IMR-90 (cell line): ENCODE measurements at regions not wholly inside any gene's neighbourhood (a gene's known extent, or its start where the extent isn't known, plus 50 kb on each side); places are given as distances from the start of the nearest gene placed in this dataset.
"Not testable (repeated sequence)": the region's sequence is repeated elsewhere in the genome, so short reads cannot be mapped to it uniquely, and the experiment has no call there.

Experiments used
- ATAC-seq: fragments of 200-7000 bp; cut with Tn5 transposase; 2 replicates; pipeline ENCODE4 v1.9.1; 2020; ENCODE audit warnings: low read depth, mild to moderate bottlenecking, moderate library complexity
- BruUV-seq: library from RNA; stranded (reverse); fragments of 400-500 nt; replicated peaks from 2 replicates; lab custom pipeline; 2021; lab: Mats Ljungman, UMichigan
- CTCF ChIA-PET: fragments of 300-600 bp; formaldehyde crosslinking; extraction: SDS; loops from one replicate; lab custom pipeline; 2021; ENCODE audit warnings: antibody characterized with exemption; lab: Yijun Ruan, JAX
- POLR2A ChIA-PET: fragments of 300-600 bp; sonication (Branson Sonifier 250); formaldehyde crosslinking; loops from one replicate; lab custom pipeline; 2022; ENCODE audit warnings: antibody characterized with exemption; ENCODE audit not compliant: unreplicated experiment; lab: Charles Lee
- DNase-seq: peaks from one replicate; pipeline ENCODE4 v3.0.0; 2013
- H2AFZ ChIP-seq: replicated peaks from 2 replicates; pipeline ENCODE3; 2013; ENCODE audit warnings: low read length, mild to moderate bottlenecking; ENCODE audit not compliant: poor library complexity
- H2AK5ac ChIP-seq: 2 replicates; pipeline ENCODE4 v1.6.1; 2013; ENCODE audit warnings: low read depth, low read length, inconsistent platforms
- H2AK9ac ChIP-seq: replicated peaks from 2 replicates; pipeline ENCODE3; 2013; ENCODE audit warnings: mild to moderate bottlenecking, low read depth, low read length, moderate library complexity; ENCODE audit not compliant: poor library complexity
- H2BK120ac ChIP-seq: 2 replicates; pipeline ENCODE4 v1.6.1; 2013; ENCODE audit warnings: low read depth, low read length, inconsistent platforms
- H2BK15ac ChIP-seq: 3 replicates; pipeline ENCODE4 v1.6.1; 2013; ENCODE audit warnings: low read depth, low read length, inconsistent platforms
- H2BK20ac ChIP-seq: 2 replicates; pipeline ENCODE4 v1.6.1; 2013; ENCODE audit warnings: low read depth, mild to moderate bottlenecking, inconsistent platforms, low read length, moderate library complexity
- H2BK5ac ChIP-seq: 2 replicates; pipeline ENCODE4 v1.6.1; 2013; ENCODE audit warnings: mild to moderate bottlenecking, low read depth, low read length, inconsistent platforms; ENCODE audit not compliant: poor library complexity, severe bottlenecking
- H3K14ac ChIP-seq: replicated peaks from 2 replicates; pipeline ENCODE4 v1.6.1; 2013; ENCODE audit warnings: low read depth, low read length, inconsistent platforms
- H3K18ac ChIP-seq: 2 replicates; pipeline ENCODE4 v1.6.1; 2013; ENCODE audit warnings: low read depth, low read length, control low read depth
- H3K23ac ChIP-seq: 2 replicates; pipeline ENCODE4 v1.6.1; 2013; ENCODE audit warnings: low read depth, low read length, inconsistent platforms
- H3K27ac ChIP-seq: 2 replicates; pipeline ENCODE4 v1.5.1; 2013; ENCODE audit warnings: mild to moderate bottlenecking, control low read depth, low read length; ENCODE audit not compliant: insufficient read depth
- H3K27me3 ChIP-seq: 2 replicates; pipeline ENCODE4 v1.6.1; 2013; ENCODE audit warnings: low read length; ENCODE audit not compliant: control insufficient read depth, insufficient read depth
- H3K36me3 ChIP-seq: 2 replicates; pipeline ENCODE4 v1.6.1; 2013; ENCODE audit warnings: low read length, mixed read lengths; ENCODE audit not compliant: control insufficient read depth, insufficient read depth
- H3K4ac ChIP-seq: 2 replicates; pipeline ENCODE4 v1.6.1; 2013; ENCODE audit warnings: low read depth, low read length, inconsistent platforms
- H3K4me1 ChIP-seq: 2 replicates; pipeline ENCODE4 v1.6.1; 2013; ENCODE audit warnings: low read length, mixed read lengths; ENCODE audit not compliant: control insufficient read depth, insufficient read depth
- H3K4me2 ChIP-seq: 2 replicates; pipeline ENCODE4 v1.6.1; 2013; ENCODE audit warnings: low read depth, mild to moderate bottlenecking, control low read depth, low read length, moderate library complexity
- H3K4me3 ChIP-seq: 2 replicates; pipeline ENCODE4 v1.5.1; 2013; ENCODE audit warnings: low read depth, mild to moderate bottlenecking, control low read depth, low read length, moderate library complexity; ENCODE audit not compliant: insufficient read depth
- H3K56ac ChIP-seq: 2 replicates; pipeline ENCODE4 v1.6.1; 2013; ENCODE audit warnings: low read length, inconsistent platforms; ENCODE audit not compliant: insufficient read depth; ENCODE audit errors: extremely low read depth
- H3K79me1 ChIP-seq, 2 experiments: 2 replicates each; pipeline ENCODE4 v1.6.1; 2013; ENCODE audit warnings: low read length in 2 of 2, inconsistent platforms in 1 of 2, low read depth in 1 of 2
- H3K9ac ChIP-seq: 2 replicates; pipeline ENCODE4 v1.6.1; 2013; ENCODE audit warnings: low read depth, low read length, control low read depth
- H3K9me1 ChIP-seq: 2 replicates; pipeline ENCODE4 v1.6.1; 2013; ENCODE audit warnings: low read length, inconsistent platforms; ENCODE audit not compliant: insufficient read depth
- H3K9me3 ChIP-seq: 2 replicates; pipeline ENCODE4 v1.6.1; 2013; ENCODE audit warnings: low read length; ENCODE audit not compliant: control insufficient read depth, insufficient read depth
- H4K20me1 ChIP-seq: 2 replicates; pipeline ENCODE4 v1.6.1; 2013; ENCODE audit warnings: low read length, inconsistent platforms; ENCODE audit not compliant: insufficient read depth
- H4K5ac ChIP-seq: 2 replicates; pipeline ENCODE4 v1.6.1; 2013; ENCODE audit warnings: mild to moderate bottlenecking, low read depth, low read length, control low read depth
- H4K8ac ChIP-seq, 2 experiments: 2 replicates each; pipeline ENCODE4 v1.6.1; 2013; ENCODE audit warnings: low read depth in 2 of 2, low read length in 2 of 2, control low read depth in 1 of 2, inconsistent platforms in 1 of 2
- H4K91ac ChIP-seq: 2 replicates; pipeline ENCODE4 v1.6.1; 2013; ENCODE audit warnings: low read depth, low read length, inconsistent platforms; ENCODE audit not compliant: insufficient read depth
- MAFK ChIP-seq: IDR thresholded peaks from 2 replicates; pipeline ENCODE4 v1.6.1; 2012; ENCODE audit warnings: low read depth, low read length, improper control_type of control experiment
- USF2 ChIP-seq: fragments of 150-350 bp; IDR thresholded peaks from 2 replicates; pipeline ENCODE4 v1.6.1; 2017; ENCODE audit warnings: mild to moderate bottlenecking, antibody characterized with exemption, low read length, low read depth
- WGBS, 2 experiments: methylation state at CpG; one replicate each; pipeline versions ENCODE4 v1.1.5 to v1.1.7; 2013; ENCODE audit warnings: missing lambda C conversion rate in 2 of 2; ENCODE audit not compliant: insufficient read length in 1 of 2; ENCODE audit errors: extremely low coverage in 2 of 2; 5-methylcytosine and 5-hydroxymethylcytosine counted together
- dilution Hi-C: fragments of 300-500 bp; cut with HindIII; formaldehyde crosslinking; loops from one replicate; pipeline ENCODE4 v1.14.3; 2018; ENCODE audit warnings: low sequenced_read_pairs; ENCODE audit not compliant: unreplicated experiment
- in situ Hi-C: fragments of 300-500 bp; cut with MboI; formaldehyde crosslinking; loops from 3 replicates; pipeline ENCODE4 v1.14.3; 2019; ENCODE audit warnings: low sequenced_read_pairs, inconsistent platforms, mixed read lengths
- intact Hi-C: fragments of 100-400 bp; cut with micrococcal nuclease; formaldehyde crosslinking; loops from 2 replicates; pipeline ENCODE4 v1.10.0; 2022

- TF ChIP-seq USF2 (no peak), MAFK (no peak)
These were observed 318.4 kb upstream of the NRP1 start (continued) for GRCh38 chr10:33652870-33653269.

- H3K27ac ChIP-seq, H2BK120ac ChIP-seq, H3K14ac ChIP-seq, BruUV-seq, H3K4me3 ChIP-seq, ATAC-seq, H2AK5ac ChIP-seq, DNase-seq, H3K9me3 ChIP-seq, H4K8ac ChIP-seq, H4K5ac ChIP-seq, H3K4ac ChIP-seq, H3K79me1 ChIP-seq, H3K9ac ChIP-seq, H3K23ac ChIP-seq, dilution Hi-C loops, POLR2A ChIA-PET, H3K18ac ChIP-seq, H2BK15ac ChIP-seq, intact Hi-C loops, H4K20me1 ChIP-seq, H3K56ac ChIP-seq, in situ Hi-C loops, H2AFZ ChIP-seq, H4K91ac ChIP-seq, CTCF ChIA-PET, H3K4me1 ChIP-seq, H3K9me1 ChIP-seq, H2BK5ac ChIP-seq, H3K4me2 ChIP-seq, H2BK20ac ChIP-seq, H2AK9ac ChIP-seq, H3K27me3 ChIP-seq, H3K36me3 ChIP-seq: not testable (repeated sequence)
- no CpG with 5 or more reads among the region's 2 CpGs for WGBS, 2 experiments
These were observed 315.7 kb upstream of the NRP1 start for GRCh38 chr10:33650131-33650530.
